ENCODE measurements at regions not wholly inside any gene's neighbourhood (a gene's known extent, or its start where the extent isn't known, plus 50 kb on each side); places are given as distances from the start of the nearest gene placed in this dataset.

GRCh38 chr7:69428089-69428488 lies 170.2 kb upstream of the AUTS2 start:
- TF ChIP-seq EZH2phosphoT487 (IDR thresholded peaks at IDR 0.05; ENCODE audit: insufficient read depth, low read depth) (no peak), EZH2 (IDR thresholded peaks at IDR 0.05; ENCODE audit: insufficient read depth, poor library complexity, severe bottlenecking) (no peak)

Measured in GM23248 (cell line).